ENCODE measurements at regions not wholly inside any gene's neighbourhood (a gene's known extent, or its start where the extent isn't known, plus 50 kb on each side); places are given as distances from the start of the nearest gene placed in this dataset.

DNA sequence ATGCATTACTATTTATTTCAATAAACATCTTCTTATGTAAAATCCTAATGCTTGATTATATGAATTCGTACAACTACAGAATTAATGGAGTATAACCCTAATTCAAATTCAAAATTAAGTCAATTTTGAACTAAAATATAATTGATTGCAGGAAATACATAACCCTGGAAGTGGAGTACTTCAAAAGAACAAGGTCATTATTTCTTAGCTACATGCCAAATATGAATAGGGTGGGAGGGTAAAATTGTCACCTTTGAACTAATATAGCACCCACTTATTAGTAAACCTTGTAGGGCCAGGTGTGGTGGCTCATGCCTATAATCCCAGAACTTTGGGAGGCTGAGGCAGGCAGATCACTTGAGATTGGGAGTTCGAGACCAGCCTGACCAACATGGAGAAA, 895.4 kb upstream of the ACVR2A start:
- no peak for DNase-seq (ENCODE audit: extremely low read depth, low read depth, low spot score)

DNA sequence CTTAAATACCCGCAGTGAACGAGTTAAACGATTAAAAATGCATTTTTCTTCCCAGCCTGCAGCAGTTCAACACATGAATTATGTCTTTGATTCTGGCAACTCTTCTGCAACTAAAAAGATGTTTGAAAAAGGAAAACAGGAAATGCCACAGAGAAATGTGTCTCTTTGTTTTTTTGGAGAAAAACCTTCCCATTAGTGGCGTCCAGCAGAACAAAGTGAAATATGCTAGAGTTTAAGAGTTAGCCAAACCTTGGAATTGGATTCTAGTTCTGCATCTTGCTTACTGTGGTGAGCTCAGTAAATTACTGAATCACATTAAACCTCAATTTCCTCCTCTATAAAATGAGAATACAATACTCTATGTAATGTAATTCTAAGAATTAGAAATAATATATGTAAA, 900.2 kb upstream of the ACVR2A start:
- no peak for DNase-seq (ENCODE audit: extremely low read depth, low read depth, low spot score)

DNA sequence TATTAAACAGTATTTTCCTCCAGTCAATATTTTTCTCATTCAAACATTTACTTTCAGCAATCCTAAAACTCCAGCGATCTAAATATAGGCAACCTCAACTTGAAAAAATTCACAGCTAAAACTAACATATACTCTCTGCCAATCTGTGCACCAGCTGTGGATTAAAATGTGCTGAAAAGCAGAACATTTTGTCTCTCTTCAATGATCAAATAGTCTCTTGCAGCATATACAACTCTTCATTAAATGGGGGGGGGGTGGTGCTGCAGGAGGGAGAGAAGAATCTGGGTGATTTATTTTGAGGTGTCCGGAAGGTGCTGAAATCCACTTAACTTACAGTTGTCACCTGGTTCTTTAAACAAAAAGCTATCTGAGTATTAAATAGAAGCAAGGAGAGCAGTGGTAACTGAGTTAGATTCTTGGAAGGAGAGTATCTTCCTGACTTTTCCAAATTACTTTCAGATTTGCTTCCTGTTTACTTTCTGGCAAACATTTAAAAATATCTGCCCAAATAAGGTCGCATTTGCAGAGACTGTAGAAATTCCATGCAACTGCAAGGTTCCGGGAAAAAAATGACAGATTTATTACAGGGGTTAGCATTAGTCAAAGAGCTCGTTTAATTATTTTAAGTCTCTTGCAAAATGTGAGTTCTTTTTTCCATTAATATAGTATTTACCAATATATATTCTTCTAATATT, 904.7 kb upstream of the ACVR2A start:
- no peak for DNase-seq (ENCODE audit: extremely low read depth, low read depth, low spot score)

DNA sequence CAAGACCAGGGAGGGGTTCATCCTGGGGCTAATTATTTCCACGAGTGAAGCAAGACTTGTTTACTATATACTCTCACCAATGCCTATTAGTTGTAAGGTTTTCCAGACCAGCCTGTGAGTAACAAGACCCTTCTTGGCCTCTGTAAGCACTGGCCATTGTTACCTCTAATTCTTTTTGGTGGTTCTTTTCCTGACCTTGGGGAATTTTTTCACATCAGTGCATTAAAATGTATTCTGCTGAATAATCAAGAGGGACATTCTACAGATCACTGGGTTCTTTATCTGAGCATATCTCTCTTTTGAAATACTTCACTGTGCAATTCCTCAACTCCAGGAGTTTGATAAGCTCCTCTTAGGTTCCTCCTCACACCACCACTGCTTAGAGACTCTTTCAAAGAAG, 909.9 kb upstream of the ACVR2A start:
- no peak for DNase-seq (ENCODE audit: extremely low read depth, low read depth, low spot score)

DNA sequence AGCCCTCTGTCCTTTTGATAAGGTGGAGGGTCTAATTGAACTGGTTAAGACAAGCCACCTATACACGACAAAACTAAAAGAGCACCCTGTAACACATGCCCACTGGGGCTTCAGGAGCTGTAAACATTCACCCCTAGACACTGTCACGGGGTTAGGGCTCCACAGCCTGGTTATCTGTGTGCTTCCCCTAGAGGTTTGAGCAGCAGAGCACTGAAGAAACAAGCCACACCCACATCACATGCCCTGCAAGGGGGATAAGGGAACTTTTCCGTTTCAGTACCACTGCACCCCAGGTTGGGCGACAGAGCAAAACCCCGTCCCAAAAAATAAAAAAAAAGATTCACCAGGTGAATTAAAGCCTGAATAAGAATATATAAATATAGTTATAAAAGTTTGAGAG, 913.7 kb upstream of the ACVR2A start:
- DNase-seq (ENCODE audit: extremely low read depth, low read depth, low spot score), result no peak

DNA sequence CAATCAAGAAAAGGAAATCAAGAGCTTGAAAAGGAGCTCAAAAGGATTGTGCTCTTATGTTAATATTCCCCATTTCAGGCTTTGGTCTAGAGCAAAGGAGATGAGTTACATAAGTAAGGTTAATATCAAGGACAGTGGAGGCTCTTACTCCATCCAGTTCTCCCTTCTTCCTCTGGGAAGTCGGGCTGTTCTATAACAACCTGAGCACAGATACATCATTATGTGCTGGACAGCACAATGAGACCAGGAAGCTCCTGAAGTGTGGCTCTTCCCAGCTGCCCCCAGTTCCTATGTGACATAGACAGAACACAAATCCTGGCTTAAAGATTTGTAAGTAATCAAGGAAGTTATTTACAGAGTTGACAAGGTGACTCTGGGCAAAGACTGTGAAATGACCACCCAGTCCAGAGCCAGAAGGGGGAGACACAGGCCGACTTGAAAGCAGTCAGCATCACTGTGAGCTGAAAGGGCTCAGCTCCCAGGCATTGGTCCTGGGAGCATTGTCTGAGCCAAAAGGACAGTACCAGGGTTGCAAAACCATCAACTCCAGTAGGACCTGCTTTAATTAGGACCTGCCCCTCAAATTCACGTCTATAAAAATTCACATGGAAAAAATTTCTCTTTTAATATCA, 917.6 kb upstream of the ACVR2A start:
- DNase-seq (ENCODE audit: extremely low read depth, low read depth, low spot score), result no peak

DNA sequence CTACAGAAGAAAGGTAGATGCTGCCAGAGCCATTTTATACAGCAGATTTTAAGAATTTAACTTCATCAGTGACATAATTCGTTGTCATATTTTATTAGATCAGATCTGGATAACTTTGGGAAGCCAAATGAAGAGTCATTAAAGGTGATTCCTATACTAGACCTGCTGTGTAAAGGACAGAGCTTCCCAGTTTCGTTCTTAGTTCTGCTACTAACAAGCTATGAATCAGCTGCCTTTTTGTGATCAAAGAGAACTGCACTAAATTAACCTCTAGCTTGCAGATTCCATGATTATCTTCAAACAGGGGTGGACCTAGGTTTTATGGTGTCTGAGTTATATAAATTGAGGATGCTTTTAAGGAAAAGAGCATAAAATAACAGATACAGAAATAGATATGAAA, 926.5 kb upstream of the ACVR2A start:
- DNase-seq (ENCODE audit: extremely low read depth, low read depth, low spot score), result no peak

DNA sequence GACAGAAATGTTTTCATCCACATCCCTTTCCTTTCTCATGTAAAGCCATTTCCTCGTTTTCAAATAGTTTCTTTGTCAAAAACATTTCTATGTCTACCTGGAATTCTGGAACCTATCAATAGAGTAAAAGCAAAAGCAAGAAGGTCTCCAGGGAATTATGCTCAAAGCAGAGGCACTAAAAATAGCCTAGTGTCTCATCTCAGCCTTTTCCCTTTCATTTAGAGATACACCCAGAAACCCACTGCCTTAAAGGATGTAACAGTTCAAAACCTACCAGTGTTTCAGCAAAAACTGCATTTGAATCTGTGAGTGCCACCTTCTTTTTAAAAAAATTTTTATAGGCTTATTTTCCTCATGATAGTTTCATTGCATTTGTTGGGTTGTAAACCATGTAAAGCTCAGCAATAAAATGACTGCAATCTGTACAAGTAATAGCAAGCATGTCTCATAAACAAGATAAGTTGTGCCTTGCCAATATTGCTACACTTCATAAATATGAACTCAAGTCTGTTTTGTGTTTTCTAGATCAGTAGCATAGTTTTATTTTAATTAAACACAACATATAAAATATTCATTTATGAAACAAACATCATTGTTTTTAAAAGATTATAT, 927.3 kb upstream of the ACVR2A start:
- no peak for DNase-seq (ENCODE audit: extremely low read depth, low read depth, low spot score)

DNA sequence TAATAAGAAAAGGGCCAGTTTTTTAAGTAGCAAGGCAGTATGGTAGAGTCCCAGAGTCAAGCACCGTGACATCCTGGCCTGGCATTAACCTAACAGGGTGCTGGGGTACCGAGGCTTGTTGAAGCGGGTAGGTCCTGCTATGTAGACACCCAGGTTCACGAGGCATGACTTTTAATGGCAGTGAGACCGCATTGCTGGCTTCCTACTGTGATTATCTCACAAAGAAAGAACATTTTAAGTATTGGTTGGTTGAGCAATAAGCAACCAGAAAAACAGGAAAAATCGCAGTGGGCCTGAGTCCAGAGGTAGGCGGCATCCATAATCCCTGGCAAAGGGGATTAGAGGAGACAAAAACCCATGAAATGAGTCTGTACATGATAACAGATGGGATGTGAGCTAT, 927.9 kb upstream of the ACVR2A start:
- no peak for DNase-seq (ENCODE audit: extremely low read depth, low read depth, low spot score)

DNA sequence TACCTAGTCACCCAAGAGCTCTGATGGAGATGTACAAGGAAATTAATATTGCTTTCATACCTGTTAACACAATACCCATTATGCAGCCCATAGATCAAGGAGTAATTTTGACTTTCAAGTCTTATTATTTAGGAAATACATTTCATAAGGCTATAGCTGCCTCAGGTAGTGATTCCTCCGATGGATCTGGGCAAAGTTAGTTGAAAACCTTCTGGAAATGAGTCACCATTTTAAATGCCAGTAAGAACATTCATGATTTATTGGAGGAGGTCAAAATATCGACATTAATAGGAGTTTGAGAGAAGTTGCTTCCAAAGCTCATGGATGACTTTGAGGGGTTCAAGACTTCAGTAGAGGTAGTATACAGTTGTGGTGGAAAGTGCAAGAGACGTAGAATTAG, 931.4 kb upstream of the ACVR2A start:
- DNase-seq (ENCODE audit: extremely low read depth, low read depth, low spot score), result no peak

DNA sequence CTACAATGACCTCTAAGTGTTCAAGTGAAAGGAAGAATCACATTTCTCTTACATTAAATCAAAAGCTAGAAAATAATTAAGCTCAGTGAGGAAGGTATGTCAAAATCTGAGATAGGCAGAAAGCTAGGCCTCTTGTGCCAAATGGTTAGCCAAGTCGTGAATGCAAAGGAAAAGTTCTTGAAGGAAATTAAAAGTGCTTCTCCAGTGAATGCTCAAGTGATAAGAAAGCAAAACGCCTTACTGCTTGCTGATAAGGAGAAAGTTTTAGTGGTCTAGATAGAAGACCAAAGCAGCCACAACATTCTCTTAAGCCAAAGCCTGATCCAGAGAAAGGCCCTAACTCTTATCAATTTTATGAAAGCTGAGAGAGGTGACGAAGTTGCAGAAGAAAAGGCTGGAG, 932.3 kb upstream of the ACVR2A start:
- DNase-seq (ENCODE audit: extremely low read depth, low read depth, low spot score), result no peak

DNA sequence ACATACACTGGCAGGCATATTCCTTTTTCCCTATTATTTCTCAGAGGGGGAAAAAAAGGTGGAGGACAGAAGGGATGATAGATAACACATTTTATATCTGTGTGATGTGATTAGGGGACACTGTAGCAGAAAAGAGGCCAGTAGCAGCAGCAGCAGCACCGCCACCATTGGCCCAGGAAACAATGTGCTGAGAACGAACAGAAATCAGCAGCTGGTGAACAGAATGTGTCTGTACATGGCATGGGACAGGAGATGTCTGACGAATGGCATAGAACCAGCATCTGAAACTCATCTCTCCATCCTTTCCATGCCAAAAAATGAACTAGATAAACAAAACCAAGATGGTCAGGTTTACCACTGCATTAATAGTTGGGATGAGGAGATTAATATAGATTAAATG, 936.1 kb upstream of the ACVR2A start:
- DNase-seq (ENCODE audit: extremely low read depth, low read depth, low spot score), result no peak

DNA sequence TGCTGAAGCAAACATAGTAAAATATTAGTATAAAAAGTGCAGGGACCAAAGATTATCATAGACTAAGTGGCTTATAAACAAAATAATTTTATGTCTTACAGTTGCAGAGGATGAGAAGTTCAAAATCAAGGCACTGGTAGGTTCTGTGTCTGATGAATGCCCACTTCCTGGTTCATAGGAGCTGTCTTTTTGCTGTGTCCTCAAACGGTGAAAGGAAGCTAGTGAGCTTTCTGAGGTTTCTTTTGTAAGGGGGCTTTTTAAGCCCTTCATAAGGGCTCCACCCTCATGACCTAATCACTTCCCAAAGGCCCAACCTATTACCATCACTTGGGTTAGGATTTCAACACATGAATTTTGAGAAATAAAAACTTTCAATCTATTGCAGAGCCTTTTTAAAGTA, 946.7 kb upstream of the ACVR2A start:
- no peak for DNase-seq (ENCODE audit: extremely low read depth, low read depth, low spot score)

DNA sequence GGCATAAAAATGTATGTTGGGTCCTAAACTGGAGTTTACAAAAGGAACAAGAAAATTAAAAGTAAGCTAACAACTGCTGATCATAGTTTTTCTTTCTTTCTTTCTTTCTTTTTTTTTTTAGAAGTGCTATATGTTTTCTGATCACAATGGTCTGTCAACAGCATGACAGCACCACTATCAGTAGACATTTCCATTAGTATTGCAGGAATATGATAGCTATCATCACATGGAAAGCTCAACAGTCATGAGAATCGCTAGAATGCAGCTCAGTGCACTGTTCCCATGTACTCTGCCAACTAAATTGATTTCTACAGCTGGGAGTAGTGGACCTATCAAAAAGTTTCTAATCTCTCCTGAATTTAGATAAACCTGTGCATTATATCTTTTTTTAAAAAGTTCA, 950.3 kb upstream of the ACVR2A start:
- no peak for DNase-seq (ENCODE audit: extremely low read depth, low read depth, low spot score)

DNA sequence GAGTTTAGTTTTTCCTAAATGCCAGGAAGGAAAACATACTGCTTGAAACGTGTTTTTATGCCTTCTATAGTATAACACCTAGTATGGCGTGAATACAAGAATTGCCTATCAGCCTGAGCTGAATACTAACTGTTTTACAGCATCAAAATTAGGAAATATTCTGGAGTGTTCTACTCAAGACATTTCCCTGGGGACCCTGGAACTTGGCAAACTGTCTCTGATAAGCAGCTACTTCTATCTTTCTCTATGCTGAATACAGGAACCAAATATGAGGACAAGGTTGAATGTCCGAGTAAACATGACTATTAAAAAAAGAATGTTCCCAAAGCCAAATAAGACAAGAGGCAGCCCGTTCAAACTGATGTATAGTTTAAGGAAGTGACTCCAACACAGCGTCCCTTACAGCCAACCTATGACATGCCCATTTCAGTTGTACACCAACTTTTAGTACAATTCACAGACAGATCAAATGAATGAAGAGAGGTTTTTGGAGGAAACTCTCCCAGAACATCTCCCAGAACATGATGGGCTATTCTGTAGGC, 951.3 kb upstream of the ACVR2A start:
- no peak for DNase-seq (ENCODE audit: extremely low read depth, low read depth, low spot score)

DNA sequence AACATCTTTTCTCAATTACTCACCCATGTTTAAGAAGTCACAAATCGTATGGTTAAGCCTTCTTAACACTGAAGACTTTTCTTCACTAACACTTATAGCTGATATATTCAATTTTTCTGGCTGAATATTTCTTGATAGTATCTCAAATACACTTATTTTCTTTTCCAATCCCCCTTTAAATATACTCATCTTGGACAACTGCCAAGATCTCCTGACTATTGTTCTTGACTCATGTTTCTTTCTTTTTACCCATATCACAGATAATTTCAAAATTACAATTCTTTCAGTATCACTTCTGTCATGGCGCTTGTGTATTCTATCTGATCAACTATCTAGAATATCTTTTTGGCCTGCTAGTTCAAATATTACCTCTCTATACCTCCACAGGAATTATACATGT, 954.3 kb upstream of the ACVR2A start:
- no peak for DNase-seq (ENCODE audit: extremely low read depth, low read depth, low spot score)

DNA sequence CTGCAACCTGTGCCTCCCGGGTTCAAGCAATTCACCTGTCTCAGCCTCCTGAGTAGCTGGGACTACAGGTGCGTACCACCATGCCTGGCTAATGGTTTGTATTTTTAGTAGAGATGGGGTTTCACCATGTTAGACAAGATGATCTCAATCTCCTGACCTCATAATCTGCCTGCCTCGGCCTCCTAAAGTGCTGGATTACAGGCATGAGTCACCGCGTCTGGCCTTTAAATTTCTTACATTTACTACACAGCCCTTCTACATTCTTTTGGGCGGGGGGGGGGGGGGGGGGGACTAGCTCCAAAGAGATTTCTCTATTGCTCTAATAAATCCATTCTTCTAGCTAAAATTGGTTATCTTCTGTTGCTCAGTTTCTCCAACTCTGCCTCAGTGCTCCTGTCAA, 964.9 kb upstream of the ACVR2A start:
- no peak for DNase-seq (ENCODE audit: extremely low read depth, low read depth, low spot score)

DNA sequence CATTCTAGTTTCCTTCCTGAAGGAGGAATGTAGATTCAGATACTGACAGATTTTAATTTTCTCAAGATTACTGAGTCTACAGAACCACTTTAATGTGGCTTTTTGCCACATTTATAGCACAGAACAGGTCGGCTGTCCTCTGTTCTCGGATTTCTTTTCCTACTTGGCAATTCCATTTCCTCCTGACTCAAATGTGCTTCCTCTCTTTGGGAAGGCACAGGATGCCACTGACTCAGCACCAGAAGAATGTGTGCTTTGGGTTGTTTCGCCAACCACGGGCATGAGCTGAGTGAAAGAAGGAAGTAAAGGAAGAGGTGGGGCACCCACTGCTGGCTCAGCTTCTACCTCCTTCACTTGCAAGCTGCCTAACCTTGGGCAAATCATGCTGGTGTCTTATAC, 970.6 kb upstream of the ACVR2A start:
- peak; percentile 95 for DNase-seq (ENCODE audit: extremely low read depth, low read depth, low spot score)

DNA sequence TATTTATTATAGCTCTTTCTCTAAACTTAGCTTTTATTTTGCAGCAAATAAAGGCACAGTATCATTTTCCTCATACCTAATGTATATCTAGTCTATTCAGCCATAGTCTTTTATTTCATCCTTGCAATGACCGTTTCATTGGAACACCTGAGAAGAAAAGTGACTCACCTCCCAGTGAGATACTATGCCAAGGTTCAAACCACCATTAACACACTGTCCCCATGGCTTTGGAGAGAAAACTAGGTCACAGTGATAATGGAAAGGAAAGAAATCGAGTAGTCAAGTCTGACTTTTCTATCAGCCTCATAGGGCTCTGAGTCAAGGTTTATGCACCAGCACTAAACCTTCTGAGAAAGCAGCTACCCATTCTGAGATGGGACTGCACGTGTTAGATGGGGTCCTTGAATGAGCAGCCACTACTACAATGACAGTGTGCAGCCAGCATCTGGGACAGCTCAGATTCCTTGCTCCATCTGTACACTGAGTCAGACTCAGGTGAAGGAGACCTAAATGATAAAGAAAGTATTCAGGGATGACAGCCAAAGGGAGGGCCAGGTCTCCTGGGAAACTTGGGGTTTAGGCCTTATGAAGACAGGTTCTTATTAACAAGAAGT, 971.1 kb upstream of the ACVR2A start:
- peak; percentile 39 for DNase-seq (ENCODE audit: extremely low read depth, low read depth, low spot score)

DNA sequence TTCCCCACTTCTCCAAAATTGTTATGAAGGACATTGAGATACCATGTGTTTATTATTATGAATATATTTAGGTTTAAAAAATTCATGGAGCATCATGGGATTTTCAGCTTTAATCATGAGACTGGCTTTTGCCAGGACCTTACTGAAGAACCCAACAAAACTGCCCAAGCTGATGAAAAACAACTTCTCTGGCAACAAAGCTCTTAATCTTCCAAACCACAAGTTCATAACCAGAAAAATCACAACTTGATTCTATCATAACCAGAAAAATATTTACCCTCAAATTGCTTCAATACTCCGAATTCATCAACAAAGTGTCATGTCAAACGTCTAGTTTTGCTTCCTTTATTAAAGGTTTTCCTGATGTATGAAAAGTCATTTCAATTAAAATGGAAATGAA, 971.8 kb upstream of the ACVR2A start:
- DNase-seq (ENCODE audit: extremely low read depth, low read depth, low spot score), result no peak

DNA sequence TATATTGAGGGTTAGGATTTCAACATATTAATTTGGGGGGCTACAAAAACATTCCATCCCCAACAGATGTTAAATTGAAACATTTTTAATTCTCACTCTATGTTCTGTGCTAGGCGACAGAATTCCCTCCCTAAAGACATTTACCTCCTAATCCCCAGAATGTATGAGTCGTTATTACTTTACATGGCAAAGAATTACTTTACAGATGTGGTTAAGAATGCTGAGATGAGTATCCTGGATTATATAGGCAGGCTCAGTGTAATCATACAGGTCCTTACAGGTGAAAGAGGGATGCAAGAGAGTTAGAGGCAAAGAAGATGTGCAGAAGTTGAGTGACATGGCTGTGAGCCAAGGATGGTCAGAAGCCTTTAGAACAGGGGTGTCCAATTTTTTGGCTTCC, 974.1 kb upstream of the ACVR2A start:
- DNase-seq (ENCODE audit: extremely low read depth, low read depth, low spot score), result no peak

DNA sequence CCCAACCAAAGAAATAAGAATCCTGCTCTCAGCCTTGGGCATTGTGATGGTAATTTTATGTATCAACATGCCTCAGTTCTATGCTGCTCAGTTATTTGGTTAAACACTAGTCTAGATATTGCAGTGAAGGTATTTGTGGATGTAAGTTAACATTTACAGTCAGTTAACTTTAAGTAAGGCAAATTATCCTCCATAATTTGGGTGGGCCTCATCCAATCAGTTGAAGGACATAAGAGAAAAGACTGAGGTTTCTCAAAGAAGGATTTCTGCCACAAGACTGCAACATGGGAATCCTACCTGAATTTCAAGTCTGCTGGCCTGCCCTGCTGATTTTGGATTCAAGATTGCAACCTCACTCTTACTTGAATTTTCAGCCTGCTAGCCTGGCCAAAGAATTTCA, 975.5 kb upstream of the ACVR2A start:
- no peak for DNase-seq (ENCODE audit: extremely low read depth, low read depth, low spot score)

All from glomerular endothelial cell (primary cell).